ENCODE measurements at regions not wholly inside any gene's neighbourhood (a gene's known extent, or its start where the extent isn't known, plus 50 kb on each side); places are given as distances from the start of the nearest gene placed in this dataset.

GRCh38 chr1:204017032-204017431 lies 55.9 kb upstream of the SOX13 start:
- no peak for TF ChIP-seq POLR2AphosphoS5 (IDR thresholded peaks at IDR 0.05; ENCODE audit: low read depth, low read length)
- no peak for TF ChIP-seq POLR2A (IDR thresholded peaks at IDR 0.05; ENCODE audit: low read depth, low read length)
